CD4-positive, alpha-beta T cell (primary cell): ENCODE measurements at regions not wholly inside any gene's neighbourhood (a gene's known extent, or its start where the extent isn't known, plus 50 kb on each side); places are given as distances from the start of the nearest gene placed in this dataset.

Experiments used
- ATAC-seq: fragments of 200-7000 bp; cut with Tn5 transposase; one replicate; pipeline ENCODE4 v1.10.0; 2022; ENCODE audit warnings: mild to moderate bottlenecking; ENCODE audit not compliant: poor library complexity
- CTCF ChIA-PET: fragments of 350-600 bp; sonication (Branson Sonifier 250); formaldehyde crosslinking; loops from one replicate; lab custom pipeline; 2021; ENCODE audit warnings: antibody characterized with exemption, inconsistent platforms; lab: Charles Lee
- POLR2A ChIA-PET: fragments of 350-600 bp; sonication (Branson Sonifier 250); formaldehyde crosslinking; loops from one replicate; lab custom pipeline; 2021; ENCODE audit warnings: antibody characterized with exemption, inconsistent platforms; lab: Charles Lee
- DNase-seq, 14 experiments: peaks; one replicate each; pipeline ENCODE4 v3.0.0-alpha.2; 2013 to 2020; ENCODE audit warnings: mixed read lengths in 2 of 14
- H3K27ac ChIP-seq, 2 donors: one replicate each; pipeline versions ENCODE4 v1.5.1 to v1.7.0; 2013; ENCODE audit warnings: low read length in 2 of 2, low read depth in 1 of 2, mild to moderate bottlenecking in 1 of 2
- H3K27me3 ChIP-seq, 2 experiments: 1 replicate in 1 of 2; 2 replicates in 1 of 2; pipeline versions ENCODE4 v1.6.1 to v1.7.0; 2013; ENCODE audit warnings: low read length in 2 of 2, control low read depth in 1 of 2, mild to moderate bottlenecking in 1 of 2, moderate library complexity in 1 of 2; ENCODE audit not compliant: insufficient read depth in 2 of 2, control insufficient read depth in 1 of 2
- H3K36me3 ChIP-seq: one replicate; pipeline ENCODE4 v1.6.1; 2013; ENCODE audit warnings: low read length, control low read depth; ENCODE audit not compliant: insufficient read depth
- H3K4me1 ChIP-seq: one replicate; pipeline ENCODE4 v1.6.1; 2013; ENCODE audit warnings: low read length, control low read depth; ENCODE audit not compliant: insufficient read depth
- H3K4me3 ChIP-seq: one replicate; pipeline ENCODE4 v1.5.1; 2013; ENCODE audit warnings: mild to moderate bottlenecking, low read length, moderate library complexity
- H3K9me3 ChIP-seq, 2 experiments: 1 replicate in 1 of 2; 2 replicates in 1 of 2; pipeline versions ENCODE4 v1.6.1 to v1.7.0; 2013; ENCODE audit warnings: low read length in 2 of 2, mild to moderate bottlenecking in 2 of 2, control low read depth in 1 of 2, moderate library complexity in 1 of 2; ENCODE audit not compliant: control insufficient read depth in 1 of 2, insufficient read depth in 1 of 2
- H3K27ac Mint-ChIP-seq: one replicate; pipeline ENCODE4 v1.8.0; 2020; ENCODE audit warnings: mixed read lengths
- H3K27me3 Mint-ChIP-seq: one replicate; pipeline ENCODE4 v1.8.0; 2021; ENCODE audit warnings: mixed read lengths
- H3K36me3 Mint-ChIP-seq: one replicate; pipeline ENCODE4 v1.8.0; 2021; ENCODE audit warnings: low read depth, mixed read lengths
- H3K4me1 Mint-ChIP-seq: one replicate; pipeline ENCODE4 v1.8.0; 2021; ENCODE audit warnings: low read depth, mixed read lengths
- H3K4me3 Mint-ChIP-seq: one replicate; pipeline ENCODE4 v1.8.0; 2020; ENCODE audit warnings: mild to moderate bottlenecking, mixed read lengths
- H3K9me3 Mint-ChIP-seq: one replicate; pipeline ENCODE4 v1.8.0; 2020; ENCODE audit warnings: mixed read lengths
- CTCF ChIP-seq: fragments of 200-600 bp; IDR thresholded peaks from one replicate; pipeline ENCODE4 v1.8.0; 2022; ENCODE audit warnings: antibody characterized with exemption, mild to moderate bottlenecking
- intact Hi-C, 2 experiments: fragments of 100-400 bp; cut with DNase I in 1 of 2; cut with micrococcal nuclease in 1 of 2; formaldehyde crosslinking; loops; one replicate each; pipeline versions ENCODE4 v1.15.1 to v1.9.0; 2023 to 2025; cut with DNase I, micrococcal nuclease

- Mint-ChIP-seq H3K9me3 (no peaks in the 10 kb centered on the region), H3K27me3 (no peaks in the 10 kb centered on the region), H3K36me3 (no peaks in the 10 kb centered on the region), H3K4me1 (no peaks in the 10 kb centered on the region), H3K4me3 (no peak overlapping the region), H3K27ac (no peak overlapping the region)
- no peaks in the 10 kb centered on the region for H3K9me3 ChIP-seq
- no peak for ATAC-seq
- no peak overlapping the region for H3K27ac ChIP-seq
- no peak for DNase-seq
- no peaks in the 10 kb centered on the region for H3K4me1 ChIP-seq
- no peak for TF ChIP-seq CTCF
- ChIA-PET POLR2A (no interaction called here), CTCF (no interaction called here)
- intact Hi-C loops = no loop called here
- H3K27me3 ChIP-seq = no peaks in the 10 kb centered on the region
- H3K36me3 ChIP-seq = no peaks in the 10 kb centered on the region
- H3K4me3 ChIP-seq = no peak overlapping the region
These were observed 250.7 kb downstream of the IKZF2 start for GRCh38 chr2:212900715-212901114.

- Histone ChIP-seq H3K27ac (no peak overlapping the region), H3K36me3 (no peaks in the 10 kb centered on the region), H3K9me3 (no peaks in the 10 kb centered on the region), H3K4me3 (no peak overlapping the region), H3K27me3 (no peaks in the 10 kb centered on the region), H3K4me1 (no peaks in the 10 kb centered on the region)
- TF ChIP-seq CTCF = no peak
- H3K4me3 Mint-ChIP-seq = no peak overlapping the region
- CTCF ChIA-PET = no interaction called here
- no peaks in the 10 kb centered on the region for H3K36me3 Mint-ChIP-seq
- POLR2A ChIA-PET = no interaction called here
- H3K27ac Mint-ChIP-seq = no peak overlapping the region
- ATAC-seq = no peak
- intact Hi-C loops = no loop called here
- no peaks in the 10 kb centered on the region for H3K27me3 Mint-ChIP-seq
- H3K4me1 Mint-ChIP-seq = no peaks in the 10 kb centered on the region
- no peaks in the 10 kb centered on the region for H3K9me3 Mint-ChIP-seq
- no peak for DNase-seq
These were observed 253.4 kb downstream of the IKZF2 start for GRCh38 chr2:212898011-212898410.

- TF ChIP-seq CTCF = no peak
- Histone ChIP-seq H3K27me3 (no peaks in the 10 kb centered on the region), H3K4me1 (no peaks in the 10 kb centered on the region), H3K36me3 (no peaks in the 10 kb centered on the region), H3K27ac (no peak overlapping the region), H3K9me3 (no peaks in the 10 kb centered on the region), H3K4me3 (no peak overlapping the region)
- DNase-seq (no peak), ATAC-seq (no peak)
- Mint-ChIP-seq H3K9me3 (no peaks in the 10 kb centered on the region), H3K36me3 (no peaks in the 10 kb centered on the region), H3K4me1 (no peaks in the 10 kb centered on the region), H3K27ac (no peak overlapping the region), H3K27me3 (no peaks in the 10 kb centered on the region), H3K4me3 (no peak overlapping the region)
- ChIA-PET CTCF (no interaction called here), POLR2A (no interaction called here)
- intact Hi-C loops = no loop called here
These were observed 254.1 kb downstream of the IKZF2 start for GRCh38 chr2:212897296-212897695.
